HG03354 (cell line): ENCODE measurements at regions not wholly inside any gene's neighbourhood (a gene's known extent, or its start where the extent isn't known, plus 50 kb on each side); places are given as distances from the start of the nearest gene placed in this dataset.
A peak's percentile ranks its signal among the peaks of the same experiment; 100 is the strongest.

Experiments used
- ATAC-seq: cut with Tn5 transposase; IDR thresholded peaks from one replicate; pipeline ENCODE4 v1.9.1; 2021; ENCODE audit warnings: mild to moderate bottlenecking; ENCODE audit not compliant: unreplicated experiment, poor library complexity, severe bottlenecking

DNA sequence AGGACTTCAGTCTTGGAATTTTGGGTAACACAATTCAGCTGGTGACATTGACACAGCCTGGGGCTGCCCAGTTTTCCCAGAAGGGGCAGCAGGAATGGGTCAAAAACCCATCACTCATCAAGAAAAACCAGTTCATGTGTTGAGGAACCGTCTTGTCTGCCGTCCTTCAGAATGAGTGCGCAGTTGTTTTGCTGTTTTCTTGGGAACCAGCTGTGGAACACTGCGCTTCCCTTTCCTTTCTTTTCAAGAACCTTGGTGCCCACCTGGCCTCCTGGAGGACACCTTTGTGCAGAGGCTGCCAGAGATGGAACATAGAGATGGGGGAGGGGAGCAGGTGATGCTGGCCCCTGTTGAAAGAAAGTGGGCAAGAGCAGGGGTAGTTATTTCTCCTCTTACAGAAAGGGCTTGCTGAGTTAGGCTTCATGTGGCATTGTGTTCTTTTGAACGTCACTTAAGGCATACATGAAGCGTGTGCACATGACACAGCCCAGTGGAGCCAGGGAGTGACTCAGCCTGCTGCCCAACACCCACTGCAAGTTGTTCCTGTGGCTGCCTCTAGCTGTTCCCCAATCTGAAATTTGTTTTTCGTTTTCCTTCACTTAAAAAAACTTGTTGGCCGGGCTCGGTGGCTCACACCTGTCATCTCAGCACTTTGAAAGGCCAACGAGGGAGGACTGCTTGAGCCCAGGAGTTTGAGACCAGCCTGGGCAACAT is 87.4 kb upstream of the TNS3 start:
- peak; percentile 70 for ATAC-seq

GRCh38 chr7:47666164-47666862 is 84.4 kb upstream of the TNS3 start:
- ATAC-seq: no peak

GRCh38 chr7:47664650-47665195 is 82.8 kb upstream of the TNS3 start:
- ATAC-seq: no peak

DNA sequence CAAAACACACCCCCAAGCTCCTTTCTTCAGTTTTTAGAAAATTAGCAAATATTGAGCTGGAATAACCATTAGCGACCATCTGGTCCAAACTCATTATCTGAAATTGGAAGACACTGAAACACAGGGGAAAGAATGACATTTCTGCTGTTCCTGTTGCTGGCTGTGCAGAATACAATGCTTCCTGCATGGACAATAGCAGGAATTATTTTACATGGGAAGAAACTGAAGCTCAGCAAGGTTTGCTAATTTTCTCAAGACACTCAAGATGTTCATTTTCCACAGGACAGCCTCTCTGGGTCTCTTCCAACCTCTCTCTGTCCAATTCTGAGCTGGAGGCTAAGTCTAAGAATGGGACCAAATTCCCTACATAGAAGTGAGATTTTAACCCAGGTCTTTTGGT is 81.9 kb upstream of the TNS3 start:
- no peak for ATAC-seq

GRCh38 chr7:47663213-47663612 is 81.3 kb upstream of the TNS3 start:
- ATAC-seq: no peak

DNA sequence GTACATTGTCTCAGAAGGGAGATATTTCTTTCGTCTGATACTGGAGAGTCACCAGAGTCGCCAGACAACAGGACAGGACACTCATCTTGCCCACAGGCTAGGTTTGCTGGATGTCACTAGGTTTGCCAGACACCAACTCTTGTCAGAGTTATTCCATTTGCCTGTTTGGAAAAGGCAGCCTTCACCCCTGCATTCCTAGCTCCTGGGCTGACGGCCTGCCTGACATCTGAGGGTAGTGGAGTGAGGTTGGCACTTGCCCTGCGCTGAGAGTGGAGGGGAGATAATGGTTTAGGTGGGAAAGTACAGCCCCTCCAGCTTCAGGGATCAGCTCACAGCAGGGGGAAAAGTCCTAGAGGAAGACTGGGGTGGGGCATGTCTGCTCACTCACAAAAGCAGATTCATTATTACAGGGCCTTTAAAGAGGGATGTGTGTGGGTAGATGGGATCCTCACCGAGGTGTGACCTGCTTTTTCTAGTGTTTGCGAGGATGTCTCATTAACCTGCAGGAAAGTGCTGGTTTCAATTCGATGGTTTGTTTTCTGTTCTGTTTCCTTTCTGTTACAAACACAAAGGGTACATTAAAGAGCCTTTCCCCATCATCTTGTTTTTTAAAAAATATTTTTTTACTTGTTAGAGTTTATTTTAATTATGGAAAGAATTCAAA is 79.3 kb upstream of the TNS3 start:
- peak; percentile 57 for ATAC-seq

DNA sequence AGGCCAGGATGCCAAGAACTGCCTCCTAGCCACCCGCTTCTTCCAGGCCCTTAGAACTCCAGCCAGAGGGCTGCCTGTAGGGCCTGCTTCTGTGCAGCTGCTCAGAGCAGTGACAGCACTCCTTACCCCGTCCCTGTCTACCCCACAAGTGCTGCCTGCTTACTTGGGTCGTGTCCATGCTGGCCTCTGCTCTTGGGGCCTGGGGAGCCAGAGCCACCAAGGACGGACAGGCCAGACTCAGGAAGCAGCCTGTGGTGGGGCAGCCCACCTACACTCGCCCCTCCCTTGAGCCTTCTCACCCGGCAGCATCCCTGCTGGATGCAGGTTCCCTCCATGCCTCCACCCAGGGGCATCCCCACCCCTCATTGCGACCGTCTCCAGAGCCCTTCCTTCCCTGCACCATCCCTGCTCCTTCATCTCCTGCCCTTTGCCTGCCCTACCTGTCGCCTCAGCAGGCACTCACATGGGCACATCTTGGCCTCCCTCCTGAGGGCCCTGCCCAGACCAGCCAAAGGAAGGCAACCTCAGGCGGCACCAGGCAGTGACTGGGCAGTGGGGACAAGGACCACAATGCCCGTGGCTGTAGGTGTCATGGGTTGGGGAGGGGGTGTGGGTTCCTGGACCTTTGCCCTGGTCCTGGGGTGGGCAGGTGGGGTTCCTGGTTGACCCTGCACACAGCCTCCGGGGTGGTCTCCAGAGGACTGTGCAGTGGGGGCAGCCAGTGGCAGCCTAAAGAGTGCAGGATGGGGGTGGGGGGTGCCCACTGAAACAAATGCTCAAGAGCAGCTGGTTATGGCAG is 78.0 kb upstream of the TNS3 start:
- no peak for ATAC-seq

GRCh38 chr7:47658886-47659635 is 77.2 kb upstream of the TNS3 start:
- ATAC-seq: no peak

DNA sequence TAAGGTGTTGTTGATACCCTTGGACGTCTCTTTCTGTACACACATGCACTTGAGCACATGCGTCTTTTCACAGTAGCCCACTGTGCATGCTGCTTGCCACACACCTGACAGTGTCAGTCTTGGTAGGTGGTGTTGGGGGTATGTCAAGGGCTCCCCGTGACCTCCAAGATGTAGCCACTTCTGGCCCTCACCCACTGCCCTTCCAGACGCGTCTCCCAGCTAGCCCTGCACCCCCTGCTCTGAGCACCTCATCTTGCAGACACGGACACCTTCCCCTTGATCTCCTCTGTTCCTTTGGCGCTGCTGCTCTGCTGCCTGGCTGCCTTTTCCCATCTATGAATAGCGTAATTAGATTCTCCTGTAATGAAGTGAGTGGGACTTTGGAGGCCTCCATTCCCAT is 75.2 kb upstream of the TNS3 start:
- ATAC-seq: no peak

DNA sequence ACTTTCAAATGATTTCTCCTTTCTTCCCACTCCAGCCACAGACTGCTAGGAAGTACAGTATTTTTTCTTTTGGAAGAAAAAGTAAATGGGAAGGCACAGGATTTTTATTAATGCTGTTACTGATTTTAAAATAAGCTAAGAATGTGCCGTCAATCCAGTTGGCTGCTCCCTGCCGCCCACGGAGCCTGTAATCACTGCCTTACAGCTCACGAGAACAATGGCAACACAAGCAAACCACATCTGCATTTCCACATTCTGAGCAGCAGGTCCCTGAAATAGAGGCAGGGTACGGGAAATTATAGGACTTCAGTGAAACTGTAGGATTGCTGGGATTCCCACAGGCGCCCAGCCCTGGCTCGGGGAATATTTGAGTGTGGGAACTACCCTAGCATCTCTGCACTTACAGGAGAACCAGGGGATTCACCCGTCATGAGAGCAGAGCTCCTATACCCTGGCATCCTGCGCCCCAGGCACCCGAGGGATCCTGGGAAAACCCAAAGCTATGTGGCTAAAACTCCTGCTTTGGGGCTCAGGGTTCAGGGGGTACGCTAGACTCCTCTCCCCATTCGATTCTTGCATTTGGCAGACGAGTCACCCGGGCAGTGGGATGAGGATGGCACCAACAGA is 72.9 kb upstream of the TNS3 start:
- ATAC-seq: no peak

DNA sequence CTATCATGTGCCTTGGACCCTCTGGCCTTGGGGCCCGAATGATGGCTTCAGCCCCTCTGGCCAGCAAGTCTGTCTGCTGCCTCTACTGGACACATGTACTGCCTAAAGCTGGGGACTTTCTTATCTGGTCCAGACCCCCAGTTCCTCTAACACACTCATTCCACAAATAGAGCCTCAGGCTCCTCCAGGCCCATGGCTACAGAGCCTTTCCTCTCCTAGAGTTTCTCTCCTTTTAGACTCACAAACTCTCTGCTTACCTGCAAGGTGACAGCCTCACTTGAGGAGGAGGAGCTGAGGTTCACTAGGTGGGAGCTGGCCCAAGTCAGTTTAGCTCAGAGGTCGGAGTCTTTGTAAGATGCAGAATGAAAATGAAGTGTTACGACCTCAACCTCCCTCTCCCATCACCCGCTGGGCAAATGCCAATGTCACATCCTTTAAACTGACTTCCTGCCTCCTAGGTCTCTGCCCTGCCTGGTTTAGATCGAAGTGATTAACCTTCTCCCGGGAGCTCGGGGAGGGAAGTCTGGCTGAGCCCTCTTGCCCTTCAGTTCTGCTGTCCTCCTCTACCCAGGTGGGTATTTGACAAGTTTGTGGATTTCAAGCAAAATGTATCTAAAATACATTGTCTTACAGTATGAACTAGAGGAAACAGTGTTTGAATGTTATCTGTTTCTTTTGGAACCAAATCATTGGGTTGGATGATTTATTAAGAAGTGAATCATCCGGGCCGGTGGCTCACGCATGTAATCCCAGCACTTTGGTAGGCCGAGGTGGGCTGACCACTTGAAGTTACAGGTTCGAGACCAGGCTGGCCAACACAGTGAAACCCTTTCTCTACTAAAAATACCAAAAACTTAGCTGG is 71.9 kb upstream of the TNS3 start:
- ATAC-seq: no peak

DNA sequence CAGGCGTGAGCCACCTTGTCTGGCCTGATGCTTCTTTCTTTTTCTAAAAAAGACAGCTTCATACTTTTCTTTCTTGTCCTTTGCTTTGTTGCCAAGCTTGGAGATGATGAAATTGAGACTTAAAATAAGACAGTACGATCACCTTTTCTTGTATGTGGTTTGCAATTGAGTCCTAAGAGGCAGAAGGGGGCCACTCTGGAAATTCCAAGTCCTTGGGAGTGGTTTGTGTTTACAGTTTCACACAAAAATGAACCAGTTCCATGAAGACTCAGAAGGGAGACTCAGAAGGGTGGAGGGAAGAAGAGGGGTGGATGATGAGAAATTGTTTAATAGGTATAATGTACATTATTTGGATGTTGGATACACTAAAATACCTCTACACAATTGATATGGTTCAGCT is 70.7 kb upstream of the TNS3 start:
- no peak for ATAC-seq

GRCh38 chr7:47651355-47652317 is 69.7 kb upstream of the TNS3 start:
- no peak for ATAC-seq

- no peak for ATAC-seq
Measured at GRCh38 chr7:47649919-47650318, 68.0 kb upstream of the TNS3 start.

GRCh38 chr7:47648275-47648925 is 66.5 kb upstream of the TNS3 start:
- ATAC-seq: no peak

DNA sequence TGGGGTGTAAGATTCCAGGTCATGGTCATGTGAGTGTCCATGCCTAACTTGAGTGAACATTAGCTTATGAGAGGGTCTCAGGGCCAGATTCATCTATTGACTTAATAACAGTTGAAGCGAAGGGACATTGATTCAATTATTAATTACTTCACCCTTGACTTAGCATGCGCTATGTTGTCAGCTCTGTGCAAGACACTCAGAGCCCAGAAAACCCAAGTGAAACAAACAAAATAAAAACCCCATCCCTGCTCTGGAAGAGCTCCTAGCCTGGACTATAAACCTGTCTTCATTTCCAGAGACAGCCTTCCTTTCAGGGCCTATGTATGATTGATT is 66.0 kb upstream of the TNS3 start:
- no peak for ATAC-seq
